ENCODE measurements at regions not wholly inside any gene's neighbourhood (a gene's known extent, or its start where the extent isn't known, plus 50 kb on each side); places are given as distances from the start of the nearest gene placed in this dataset.
"Not testable (repeated sequence)": the region's sequence is repeated elsewhere in the genome, so short reads cannot be mapped to it uniquely, and the experiment has no call there.

DNA sequence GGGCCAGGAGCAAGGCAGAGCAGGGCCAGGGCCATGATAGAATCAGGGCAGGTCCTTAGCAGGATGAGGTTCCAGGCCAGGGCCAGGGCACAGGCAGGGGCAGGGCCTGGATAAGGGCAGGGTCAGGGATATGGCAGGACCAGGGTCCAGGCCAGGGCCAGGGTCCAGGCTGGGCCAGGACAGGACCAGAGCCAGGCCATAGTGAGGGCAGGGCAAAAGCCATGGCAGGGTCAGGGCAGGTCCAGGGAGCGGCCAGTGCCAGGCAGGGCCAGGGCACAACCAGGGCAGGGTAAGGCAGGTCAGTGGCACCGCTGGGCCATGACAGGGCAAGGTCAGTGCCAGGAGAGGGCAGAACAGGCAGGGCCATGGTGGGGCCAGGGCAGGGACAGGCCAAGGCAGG is 152.2 kb downstream of the LIPI start:
- peaks cover 17% of the 10 kb centered on the region for H3K9me3 Mint-ChIP-seq
- no peak overlapping the region for H3K4me3 Mint-ChIP-seq
- no peak overlapping the region for H3K27ac Mint-ChIP-seq
- peaks cover 6% of the 10 kb centered on the region for H3K36me3 Mint-ChIP-seq (ENCODE audit: low read depth)
- no peaks in the 10 kb centered on the region for H3K27me3 Mint-ChIP-seq (ENCODE audit: low read depth)
- TF ChIP-seq, protein P1, sequence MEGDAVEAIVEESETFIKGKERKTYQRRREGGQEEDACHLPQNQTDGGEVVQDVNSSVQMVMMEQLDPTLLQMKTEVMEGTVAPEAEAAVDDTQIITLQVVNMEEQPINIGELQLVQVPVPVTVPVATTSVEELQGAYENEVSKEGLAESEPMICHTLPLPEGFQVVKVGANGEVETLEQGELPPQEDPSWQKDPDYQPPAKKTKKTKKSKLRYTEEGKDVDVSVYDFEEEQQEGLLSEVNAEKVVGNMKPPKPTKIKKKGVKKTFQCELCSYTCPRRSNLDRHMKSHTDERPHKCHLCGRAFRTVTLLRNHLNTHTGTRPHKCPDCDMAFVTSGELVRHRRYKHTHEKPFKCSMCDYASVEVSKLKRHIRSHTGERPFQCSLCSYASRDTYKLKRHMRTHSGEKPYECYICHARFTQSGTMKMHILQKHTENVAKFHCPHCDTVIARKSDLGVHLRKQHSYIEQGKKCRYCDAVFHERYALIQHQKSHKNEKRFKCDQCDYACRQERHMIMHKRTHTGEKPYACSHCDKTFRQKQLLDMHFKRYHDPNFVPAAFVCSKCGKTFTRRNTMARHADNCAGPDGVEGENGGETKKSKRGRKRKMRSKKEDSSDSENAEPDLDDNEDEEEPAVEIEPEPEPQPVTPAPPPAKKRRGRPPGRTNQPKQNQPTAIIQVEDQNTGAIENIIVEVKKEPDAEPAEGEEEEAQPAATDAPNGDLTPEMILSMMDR (IDR thresholded peaks at IDR 0.05; ENCODE audit: unreplicated experiment in 3 of 3): no peak
- H3K4me1 Mint-ChIP-seq: no peaks in the 10 kb centered on the region

GRCh38 chr21:14057841-14058481 is 152.8 kb downstream of the LIPI start:
- H3K36me3 Mint-ChIP-seq (ENCODE audit: low read depth); H3K27me3 Mint-ChIP-seq (ENCODE audit: low read depth); H3K27ac Mint-ChIP-seq; H3K4me1 Mint-ChIP-seq; H3K4me3 Mint-ChIP-seq: not testable (repeated sequence)
- H3K9me3 Mint-ChIP-seq: peaks cover 19% of the 10 kb centered on the region

DNA sequence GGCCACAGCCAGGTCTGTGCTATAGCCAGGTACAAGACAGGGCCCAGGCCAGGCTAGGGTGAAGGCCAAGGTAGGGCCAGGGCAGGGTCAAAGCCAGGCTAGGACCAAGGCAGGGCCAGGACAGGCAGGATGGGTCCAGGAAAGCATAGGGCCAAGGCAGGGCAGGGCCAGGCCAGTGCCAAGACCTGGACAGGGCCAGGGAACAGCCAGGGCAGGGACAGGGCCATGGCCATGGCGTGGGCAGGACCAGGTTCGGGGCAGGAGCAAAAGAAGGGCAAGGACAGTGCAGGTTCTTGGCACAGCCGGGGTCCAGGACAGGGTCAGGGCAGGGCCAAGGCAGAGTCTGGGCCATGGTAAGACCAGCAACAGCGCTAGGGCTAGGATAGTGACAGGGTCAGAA is 153.4 kb downstream of the LIPI start:
- H3K27ac Mint-ChIP-seq: no peak overlapping the region
- no peaks in the 10 kb centered on the region for H3K27me3 Mint-ChIP-seq (ENCODE audit: low read depth)
- peaks cover 9% of the 10 kb centered on the region for H3K36me3 Mint-ChIP-seq (ENCODE audit: low read depth)
- H3K4me1 Mint-ChIP-seq: no peaks in the 10 kb centered on the region
- no peak overlapping the region for H3K4me3 Mint-ChIP-seq
- peaks cover 23% of the 10 kb centered on the region for H3K9me3 Mint-ChIP-seq
- TF ChIP-seq, protein P1 (IDR thresholded peaks at IDR 0.05; ENCODE audit: unreplicated experiment in 3 of 3): no peak

GRCh38 chr21:14056771-14057191 is 154.0 kb downstream of the LIPI start:
- no peaks in the 10 kb centered on the region for H3K27me3 Mint-ChIP-seq (ENCODE audit: low read depth)
- no peaks in the 10 kb centered on the region for H3K4me1 Mint-ChIP-seq
- no peak overlapping the region for H3K27ac Mint-ChIP-seq
- H3K4me3 Mint-ChIP-seq: no peak overlapping the region
- peaks cover 9% of the 10 kb centered on the region for H3K36me3 Mint-ChIP-seq (ENCODE audit: low read depth)
- H3K9me3 Mint-ChIP-seq: peaks cover 23% of the 10 kb centered on the region
- TF ChIP-seq, protein P1 (IDR thresholded peaks at IDR 0.05; ENCODE audit: unreplicated experiment in 3 of 3): no peak

GRCh38 chr21:14055746-14056515 is 154.8 kb downstream of the LIPI start:
- H3K9me3 Mint-ChIP-seq: peaks cover 21% of the 10 kb centered on the region
- not testable (repeated sequence) for H3K4me1 Mint-ChIP-seq; H3K36me3 Mint-ChIP-seq (ENCODE audit: low read depth); H3K27me3 Mint-ChIP-seq (ENCODE audit: low read depth); H3K4me3 Mint-ChIP-seq; H3K27ac Mint-ChIP-seq

GRCh38 chr21:14054682-14055081 is 156.1 kb downstream of the LIPI start:
- Mint-ChIP-seq H3K27me3 (ENCODE audit: low read depth) (no peaks in the 10 kb centered on the region), H3K4me1 (no peaks in the 10 kb centered on the region), H3K36me3 (ENCODE audit: low read depth) (peaks cover 9% of the 10 kb centered on the region), H3K9me3 (peaks cover 27% of the 10 kb centered on the region), H3K27ac (no peak overlapping the region), H3K4me3 (no peak overlapping the region)
- TF ChIP-seq, protein P1 (IDR thresholded peaks at IDR 0.05; ENCODE audit: unreplicated experiment in 3 of 3): no peak

GRCh38 chr21:14050121-14050520 is 160.6 kb downstream of the LIPI start:
- peaks cover 44% of the 10 kb centered on the region for H3K9me3 Mint-ChIP-seq
- H3K4me3 Mint-ChIP-seq: no peak overlapping the region
- H3K27me3 Mint-ChIP-seq (ENCODE audit: low read depth): no peaks in the 10 kb centered on the region
- TF ChIP-seq, protein P1 (IDR thresholded peaks at IDR 0.05; ENCODE audit: unreplicated experiment in 3 of 3): no peak
- H3K4me1 Mint-ChIP-seq: no peaks in the 10 kb centered on the region
- no peak overlapping the region for H3K27ac Mint-ChIP-seq
- peaks cover 9% of the 10 kb centered on the region for H3K36me3 Mint-ChIP-seq (ENCODE audit: low read depth)

Data from nephron (organoid).